Liver (tissue), 8 donors: ENCODE measurements at regions not wholly inside any gene's neighbourhood (a gene's known extent, or its start where the extent isn't known, plus 50 kb on each side); places are given as distances from the start of the nearest gene placed in this dataset.

Experiments used
- DNase-seq: peaks from one replicate; pipeline ENCODE4 v3.0.0-alpha.2; 2017; ENCODE audit warnings: low spot score
- H3K27ac ChIP-seq, 2 donors: one replicate each; pipeline ENCODE4 v1.7.0; 2013; ENCODE audit warnings: inconsistent platforms in 2 of 2, low read length in 2 of 2, control low read depth in 1 of 2, low read depth in 1 of 2, mild to moderate bottlenecking in 1 of 2
- H3K27me3 ChIP-seq, 4 donors: one replicate each; pipeline versions ENCODE4 v1.6.1 to v1.7.0; 2013; ENCODE audit warnings: low read length in 3 of 4, inconsistent platforms in 1 of 4, mild to moderate bottlenecking in 1 of 4, moderate library complexity in 1 of 4; ENCODE audit not compliant: control insufficient read depth in 4 of 4, insufficient read depth in 4 of 4
- H3K36me3 ChIP-seq, 4 donors: one replicate each; pipeline versions ENCODE4 v1.6.1 to v1.7.0; 2013; ENCODE audit warnings: low read length in 3 of 4, mild to moderate bottlenecking in 3 of 4, low read depth in 1 of 4, moderate library complexity in 1 of 4; ENCODE audit not compliant: control insufficient read depth in 4 of 4, insufficient read depth in 3 of 4
- H3K4me1 ChIP-seq, 4 donors: one replicate each; pipeline versions ENCODE4 v1.6.1 to v1.7.0; 2013; ENCODE audit warnings: low read length in 3 of 4, mild to moderate bottlenecking in 3 of 4, moderate library complexity in 1 of 4; ENCODE audit not compliant: control insufficient read depth in 4 of 4, insufficient read depth in 4 of 4
- H3K4me3 ChIP-seq, 3 donors: one replicate each; pipeline versions ENCODE4 v1.6.1 to v1.7.0; 2013; ENCODE audit warnings: low read length in 3 of 3, control low read depth in 1 of 3, low read depth in 1 of 3, mild to moderate bottlenecking in 1 of 3
- H3K9ac ChIP-seq, 2 donors: one replicate each; pipeline ENCODE4 v1.7.0; 2013; ENCODE audit warnings: low read length in 2 of 2, mild to moderate bottlenecking in 2 of 2, moderate library complexity in 2 of 2, control low read depth in 1 of 2, low read depth in 1 of 2
- H3K9me3 ChIP-seq, 4 donors: one replicate each; pipeline versions ENCODE4 v1.6.1 to v1.7.0; 2013; ENCODE audit warnings: low read length in 3 of 4; ENCODE audit not compliant: control insufficient read depth in 4 of 4
- ATF3 ChIP-seq: IDR thresholded peaks from 2 replicates; pipeline ENCODE4 v1.6.1; 2016; ENCODE audit warnings: antibody characterized with exemption
- CTCF ChIP-seq: fragments of 150-350 bp; IDR thresholded peaks from 2 replicates; pipeline ENCODE4 v1.5.1; 2017; ENCODE audit warnings: improper control_type of control experiment, low read depth, low read length; ENCODE audit not compliant: missing input control
- EGR1 ChIP-seq, 2 donors: IDR thresholded peaks; 2 replicates each; pipeline ENCODE4 v1.6.1; 2016 to 2018; ENCODE audit warnings: antibody characterized with exemption in 2 of 2, low read depth in 2 of 2
- FOXA1 ChIP-seq: IDR thresholded peaks from 2 replicates; pipeline ENCODE4 v1.6.1; 2016; ENCODE audit warnings: antibody characterized with exemption
- FOXA2 ChIP-seq: IDR thresholded peaks from 2 replicates; pipeline ENCODE4 v1.6.1; 2016; ENCODE audit warnings: antibody characterized with exemption
- GABPA ChIP-seq, 2 donors: IDR thresholded peaks in 1 of 2; conservative IDR thresholded peaks in 1 of 2; 2 replicates each; pipeline ENCODE4 v1.6.1; 2016; ENCODE audit warnings: antibody characterized with exemption in 2 of 2, mild to moderate bottlenecking in 1 of 2, moderate library complexity in 1 of 2
- HNF4A ChIP-seq, 2 donors: conservative IDR thresholded peaks; 2 replicates each; pipeline ENCODE4 v1.6.1; 2016; ENCODE audit warnings: antibody characterized with exemption in 2 of 2, mild to moderate bottlenecking in 2 of 2
- HNF4G ChIP-seq: IDR thresholded peaks from 2 replicates; pipeline ENCODE4 v1.6.1; 2016; ENCODE audit warnings: antibody characterized with exemption
- JUND ChIP-seq, 2 donors: IDR thresholded peaks; 2 replicates each; pipeline ENCODE4 v1.6.1; 2016; ENCODE audit warnings: antibody characterized with exemption in 2 of 2
- MAX ChIP-seq: IDR thresholded peaks from 2 replicates; pipeline ENCODE4 v1.6.1; 2016; ENCODE audit warnings: antibody characterized with exemption
- NR2F2 ChIP-seq: IDR thresholded peaks from 2 replicates; pipeline ENCODE4 v1.6.1; 2016; ENCODE audit warnings: antibody characterized with exemption
- REST ChIP-seq: IDR thresholded peaks from 2 replicates; pipeline ENCODE4 v1.6.1; 2016; ENCODE audit warnings: antibody characterized with exemption, mild to moderate bottlenecking
- RXRA ChIP-seq, 2 donors: IDR thresholded peaks; 2 replicates each; pipeline ENCODE4 v1.6.1; 2017 to 2018; ENCODE audit warnings: antibody characterized with exemption in 2 of 2, mild to moderate bottlenecking in 1 of 2
- SP1 ChIP-seq: IDR thresholded peaks from 2 replicates; pipeline ENCODE4 v1.6.1; 2018; ENCODE audit warnings: antibody characterized with exemption, mild to moderate bottlenecking
- TAF1 ChIP-seq: conservative IDR thresholded peaks from 2 replicates; pipeline ENCODE4 v1.6.1; 2016; ENCODE audit warnings: antibody characterized with exemption, mild to moderate bottlenecking
- YY1 ChIP-seq: IDR thresholded peaks from 2 replicates; pipeline ENCODE4 v1.6.1; 2016; ENCODE audit warnings: antibody characterized with exemption, mild to moderate bottlenecking
- ZBTB33 ChIP-seq: IDR thresholded peaks from 2 replicates; pipeline ENCODE4 v1.6.1; 2016; ENCODE audit warnings: antibody characterized with exemption
- WGBS: extraction: QIAGEN DNeasy Blood & Tissue Kit; methylation state at CpG from one replicate; pipeline ENCODE4 v1.1.7; 2013; 5-methylcytosine and 5-hydroxymethylcytosine counted together
- donor health status: healthy.
- donor health status: healthy.
- donor health status: healthy.
- donor health status: healthy.
- donor health status: healthy.

GRCh38 chr22:49290711-49291110 lies 537.0 kb downstream of the BRD1 start:
- no peak for TF ChIP-seq CTCF
- TF ChIP-seq MAX = no peak
- no peak for TF ChIP-seq SP1
- TF ChIP-seq ATF3 = no peak
- TF ChIP-seq EGR1 (IDR thresholded peaks at IDR 0.05; ENCODE audit: low read depth in 2 of 2) = no peak
- TF ChIP-seq GABPA (IDR thresholded peaks at IDR 0.05 in 1 of 2, conservative IDR thresholded peaks at IDR 0.05 in 1 of 2) = no peak
- no peak for TF ChIP-seq HNF4G
- no peak for TF ChIP-seq REST
- TF ChIP-seq ZBTB33 = no peak
- no peak for TF ChIP-seq HNF4A (conservative IDR thresholded peaks at IDR 0.05)
- TF ChIP-seq FOXA1 = no peak
- TF ChIP-seq JUND (IDR thresholded peaks at IDR 0.05) = no peak
- TF ChIP-seq RXRA (IDR thresholded peaks at IDR 0.05) = no peak
- WGBS = 63% methylated on average over 6 of the region's 6 CpGs
- H3K4me3 ChIP-seq = no peak overlapping the region
- H3K9me3 ChIP-seq = no peaks in the 10 kb centered on the region
- no peak for DNase-seq
- H3K27me3 ChIP-seq = no peaks in the 10 kb centered on the region
- no peaks in the 10 kb centered on the region for H3K4me1 ChIP-seq
- H3K9ac ChIP-seq = no peak overlapping the region
- no peaks in the 10 kb centered on the region for H3K36me3 ChIP-seq
- H3K27ac ChIP-seq = no peak overlapping the region

GRCh38 chr22:49289822-49290679 lies 537.6 kb downstream of the BRD1 start:
- no peak for DNase-seq
- Histone ChIP-seq H3K9ac (no peak overlapping the region), H3K27me3 (no peaks in the 10 kb centered on the region), H3K4me3 (no peak overlapping the region), H3K36me3 (no peaks in the 10 kb centered on the region), H3K9me3 (no peaks in the 10 kb centered on the region), H3K4me1 (no peaks in the 10 kb centered on the region), H3K27ac (no peak overlapping the region)
- TF ChIP-seq HNF4G = no peak
- TF ChIP-seq HNF4A (conservative IDR thresholded peaks at IDR 0.05) = no peak
- TF ChIP-seq NR2F2 = no peak
- no peak for TF ChIP-seq ATF3
- TF ChIP-seq MAX = no peak
- no peak for TF ChIP-seq TAF1
- no peak for TF ChIP-seq FOXA1
- no peak for TF ChIP-seq YY1
- no peak for TF ChIP-seq REST
- TF ChIP-seq FOXA2 = no peak
- 63% methylated on average over 24 of the region's 24 CpGs for WGBS
